WTC11 (cell line): ENCODE measurements at regions not wholly inside any gene's neighbourhood (a gene's known extent, or its start where the extent isn't known, plus 50 kb on each side); places are given as distances from the start of the nearest gene placed in this dataset.

Experiments
- CREB1 ChIP-seq: sonication (generic); formaldehyde crosslinking; IDR thresholded peaks from 2 replicates; pipeline ENCODE4 v1.8.0; 2023; ENCODE audit warnings: mild to moderate bottlenecking, missing genetic modification reagents
- CTCF ChIP-seq: fragments of 200-600 bp; IDR thresholded peaks from 2 replicates; pipeline ENCODE4 v1.8.0; 2022; ENCODE audit warnings: antibody characterized with exemption
- IRF1 ChIP-seq: sonication (generic); formaldehyde crosslinking; IDR thresholded peaks from 2 replicates; pipeline ENCODE4 v1.8.0; 2023; ENCODE audit warnings: missing genetic modification reagents
- NFE2L1 ChIP-seq: sonication (generic); formaldehyde crosslinking; IDR thresholded peaks from 2 replicates; pipeline ENCODE4 v1.8.1; 2023; ENCODE audit warnings: missing genetic modification reagents
- ZNF121 ChIP-seq: sonication (generic); formaldehyde crosslinking; IDR thresholded peaks from 2 replicates; pipeline ENCODE4 v1.8.0; 2023; ENCODE audit warnings: missing genetic modification reagents
- ZSCAN18 ChIP-seq: fragments of 250-450 bp; sonication (Bioruptor Pico); IDR thresholded peaks from 2 replicates; pipeline ENCODE4 v2.1.2; 2022; ENCODE audit warnings: mild to moderate bottlenecking, moderate library complexity
- TF ChIP-seq, protein P1 (sequence below): sonication (generic); formaldehyde crosslinking; IDR thresholded peaks from 2 replicates; pipeline ENCODE4 v1.8.0; 2022; ENCODE audit warnings: missing genetic modification reagents

- TF ChIP-seq CREB1 = no peak
- TF ChIP-seq CTCF = no peak
- TF ChIP-seq, protein P1, sequence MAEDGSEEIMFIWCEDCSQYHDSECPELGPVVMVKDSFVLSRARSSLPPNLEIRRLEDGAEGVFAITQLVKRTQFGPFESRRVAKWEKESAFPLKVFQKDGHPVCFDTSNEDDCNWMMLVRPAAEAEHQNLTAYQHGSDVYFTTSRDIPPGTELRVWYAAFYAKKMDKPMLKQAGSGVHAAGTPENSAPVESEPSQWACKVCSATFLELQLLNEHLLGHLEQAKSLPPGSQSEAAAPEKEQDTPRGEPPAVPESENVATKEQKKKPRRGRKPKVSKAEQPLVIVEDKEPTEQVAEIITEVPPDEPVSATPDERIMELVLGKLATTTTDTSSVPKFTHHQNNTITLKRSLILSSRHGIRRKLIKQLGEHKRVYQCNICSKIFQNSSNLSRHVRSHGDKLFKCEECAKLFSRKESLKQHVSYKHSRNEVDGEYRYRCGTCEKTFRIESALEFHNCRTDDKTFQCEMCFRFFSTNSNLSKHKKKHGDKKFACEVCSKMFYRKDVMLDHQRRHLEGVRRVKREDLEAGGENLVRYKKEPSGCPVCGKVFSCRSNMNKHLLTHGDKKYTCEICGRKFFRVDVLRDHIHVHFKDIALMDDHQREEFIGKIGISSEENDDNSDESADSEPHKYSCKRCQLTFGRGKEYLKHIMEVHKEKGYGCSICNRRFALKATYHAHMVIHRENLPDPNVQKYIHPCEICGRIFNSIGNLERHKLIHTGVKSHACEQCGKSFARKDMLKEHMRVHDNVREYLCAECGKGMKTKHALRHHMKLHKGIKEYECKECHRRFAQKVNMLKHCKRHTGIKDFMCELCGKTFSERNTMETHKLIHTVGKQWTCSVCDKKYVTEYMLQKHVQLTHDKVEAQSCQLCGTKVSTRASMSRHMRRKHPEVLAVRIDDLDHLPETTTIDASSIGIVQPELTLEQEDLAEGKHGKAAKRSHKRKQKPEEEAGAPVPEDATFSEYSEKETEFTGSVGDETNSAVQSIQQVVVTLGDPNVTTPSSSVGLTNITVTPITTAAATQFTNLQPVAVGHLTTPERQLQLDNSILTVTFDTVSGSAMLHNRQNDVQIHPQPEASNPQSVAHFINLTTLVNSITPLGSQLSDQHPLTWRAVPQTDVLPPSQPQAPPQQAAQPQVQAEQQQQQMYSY (CRISPR knock-in tag) = no peak
- no peak for TF ChIP-seq ZSCAN18 (CRISPR knock-in tag)
- TF ChIP-seq IRF1 (CRISPR knock-in tag) = no peak
- TF ChIP-seq ZNF121 (CRISPR knock-in tag) = no peak
- TF ChIP-seq NFE2L1 (CRISPR knock-in tag) = no peak
Observed at GRCh38 chr5:53319315-53319714, 161.1 kb upstream of the FST start.
